NCI-H2171 (cell line): ENCODE measurements at regions not wholly inside any gene's neighbourhood (a gene's known extent, or its start where the extent isn't known, plus 50 kb on each side); places are given as distances from the start of the nearest gene placed in this dataset.
"Not testable (repeated sequence)": the region's sequence is repeated elsewhere in the genome, so short reads cannot be mapped to it uniquely, and the experiment has no call there.

Source experiments
- DNase-seq: peaks from one replicate; lab custom pipeline; 2025; lab: John Stamatoyannopoulos, UW

DNA sequence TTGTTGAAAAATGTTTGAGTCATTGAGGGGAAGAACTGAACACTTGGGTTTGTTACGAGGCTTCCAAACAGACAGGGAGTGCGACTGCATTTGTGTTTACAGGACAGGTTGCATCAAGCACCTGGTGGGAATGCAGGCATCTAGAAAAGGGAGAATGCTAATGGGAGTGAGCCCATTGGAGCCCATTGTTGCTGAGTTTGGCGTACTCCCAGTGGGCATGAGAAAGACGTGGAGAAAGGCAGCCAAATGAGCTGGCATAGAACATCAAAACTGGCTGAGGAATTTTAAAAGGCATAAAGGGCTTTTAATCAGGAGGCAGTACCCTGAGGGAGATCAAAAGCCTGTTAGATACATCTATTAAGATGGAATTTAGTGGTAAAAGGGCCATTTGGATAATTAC is 171.6 kb upstream of the NPSR1 start:
- no peak for DNase-seq

DNA sequence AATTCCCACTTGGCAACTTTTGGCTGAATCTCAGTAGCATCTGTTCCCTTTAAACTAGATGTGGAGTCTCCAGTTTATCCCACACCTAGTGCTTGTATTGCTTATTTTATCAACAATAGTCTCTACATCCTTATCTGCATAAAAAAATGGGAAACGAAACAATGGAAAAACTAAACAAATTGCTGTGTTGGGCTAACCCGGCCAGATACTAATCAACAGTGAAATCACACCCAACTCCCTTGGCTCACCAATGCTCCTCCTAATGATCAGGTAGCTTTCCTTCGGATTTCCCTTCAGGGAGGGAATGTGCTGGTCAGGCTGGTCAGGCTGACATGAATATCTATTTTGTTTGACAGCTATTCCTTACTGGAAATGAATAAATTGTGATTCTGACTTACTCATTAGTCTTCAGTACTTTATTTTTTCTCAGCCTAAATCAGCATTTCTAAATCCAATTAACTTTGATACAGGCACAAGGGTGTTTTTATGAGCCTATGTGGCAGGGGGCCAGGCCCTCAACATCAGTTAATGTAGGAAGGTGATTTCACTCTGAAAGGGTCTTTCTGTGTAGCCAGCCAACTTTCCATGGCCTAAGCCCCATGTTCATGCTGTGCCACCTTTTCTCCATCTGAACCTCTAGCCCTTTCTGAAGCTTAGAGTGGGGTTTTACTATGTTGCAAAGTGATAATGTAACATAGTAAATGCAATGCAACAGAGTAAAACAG is 170.5 kb upstream of the NPSR1 start:
- no peak for DNase-seq

- DNase-seq = no peak
These were observed 169.3 kb upstream of the NPSR1 start for GRCh38 chr7:34488766-34489165.

DNA sequence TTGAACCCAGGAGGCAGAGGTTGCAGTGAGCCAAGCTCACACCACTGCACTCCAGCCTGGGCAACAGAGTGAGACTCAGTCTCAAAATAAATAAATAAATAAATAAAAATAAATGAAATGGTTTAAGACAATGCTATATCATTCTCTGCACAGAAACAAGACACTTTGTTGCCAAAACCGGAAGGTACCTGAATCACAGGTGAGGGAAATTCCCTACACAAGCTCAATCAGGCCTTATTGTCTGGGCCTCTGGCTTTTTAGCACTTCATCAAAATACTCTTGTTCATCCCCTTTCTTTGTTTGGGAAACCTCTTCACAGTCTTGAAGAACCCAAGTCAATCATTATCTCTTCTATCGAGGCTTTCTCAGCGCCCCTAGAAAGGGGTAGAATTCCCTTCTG is 166.1 kb upstream of the NPSR1 start:
- no peak for DNase-seq

- no peak for DNase-seq
These were observed 164.3 kb upstream of the NPSR1 start for GRCh38 chr7:34493752-34494151.

DNA sequence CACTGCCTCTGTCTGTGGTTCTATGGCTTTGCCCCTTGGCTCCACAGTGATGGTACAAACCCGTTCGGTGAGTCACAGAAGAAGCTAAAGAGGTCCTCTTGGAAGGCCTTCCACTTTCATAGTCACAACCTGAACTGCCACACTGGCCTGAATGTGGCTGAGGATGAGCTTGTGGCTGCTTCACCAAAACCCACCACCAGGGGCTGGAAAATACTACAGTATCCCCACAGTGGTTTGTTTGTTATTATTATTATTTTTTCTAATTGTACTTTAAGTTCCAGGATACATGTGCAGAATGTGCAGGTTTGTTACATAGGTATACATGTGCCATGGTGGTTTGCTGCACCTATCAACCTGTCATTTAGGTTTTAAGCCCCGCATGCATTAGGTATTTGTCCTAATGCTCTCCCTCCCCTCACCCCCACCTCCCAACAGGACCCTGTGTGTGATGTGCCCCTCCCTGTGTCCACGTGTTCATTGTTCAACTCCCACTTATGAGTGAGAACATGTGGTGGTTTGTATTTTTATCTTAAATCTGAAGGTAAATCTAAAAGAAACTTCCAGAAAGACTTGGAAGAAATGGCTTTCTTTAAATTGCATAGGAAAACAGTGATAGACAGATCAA is 160.8 kb upstream of the NPSR1 start:
- no peak for DNase-seq

DNA sequence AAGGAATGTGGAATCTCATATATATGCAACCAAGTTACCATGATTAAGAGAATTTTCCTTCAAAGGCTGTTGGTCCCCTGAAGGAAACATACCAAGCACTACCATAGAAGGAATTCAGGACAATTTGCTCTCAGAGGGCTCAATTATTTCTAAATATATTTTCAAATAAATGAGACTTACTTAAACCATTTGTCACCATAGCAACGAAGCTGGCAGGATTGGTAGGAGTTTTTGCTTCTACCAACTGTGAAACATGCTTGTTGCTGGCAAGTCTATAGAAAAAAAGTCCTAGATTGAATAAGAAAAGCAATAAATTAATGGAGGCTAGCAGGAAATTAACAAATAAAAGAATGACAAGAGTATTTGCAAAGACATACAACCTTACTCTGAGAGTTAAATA is 156.9 kb upstream of the NPSR1 start:
- DNase-seq = no peak

DNA sequence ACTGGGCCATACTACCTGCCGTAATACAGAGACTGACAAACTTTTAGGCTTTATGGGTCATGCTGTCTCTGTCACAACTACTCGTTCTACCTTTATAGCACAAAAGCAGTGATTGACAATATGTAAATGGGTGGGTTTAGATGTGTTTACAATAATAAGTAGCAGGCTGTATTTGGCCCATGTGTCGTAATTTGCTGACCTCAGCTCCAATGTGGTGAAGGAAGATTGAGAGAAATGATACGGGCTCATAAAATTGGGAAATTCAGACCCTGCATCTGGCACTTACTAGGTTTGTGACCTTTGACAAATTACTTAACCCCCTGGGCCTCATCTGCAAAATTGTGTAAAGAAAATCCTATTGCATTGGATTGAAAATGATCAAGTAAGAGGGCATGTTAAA is 150.8 kb upstream of the NPSR1 start:
- DNase-seq = no peak

GRCh38 chr7:34523226-34523918 is 134.6 kb upstream of the NPSR1 start:
- no peak for DNase-seq

DNA sequence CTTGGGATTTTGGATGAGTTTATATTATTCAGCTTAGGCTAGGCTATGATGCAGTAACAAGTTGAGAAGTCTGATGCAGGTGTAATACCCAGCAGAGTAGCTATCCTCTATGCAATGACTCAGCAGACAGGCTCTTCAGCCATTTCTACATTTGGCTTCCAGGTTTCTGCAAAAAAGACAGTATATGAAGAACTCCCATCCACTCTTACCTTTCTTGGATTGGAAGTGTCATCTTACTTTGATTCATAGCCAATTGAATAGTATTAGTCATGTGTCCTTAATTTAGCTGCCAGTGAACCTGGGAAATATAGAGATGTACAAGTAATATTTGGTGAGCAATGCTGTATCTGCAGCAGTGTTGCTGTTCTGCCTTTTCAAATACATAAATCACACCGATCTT is 127.8 kb upstream of the NPSR1 start:
- no peak for DNase-seq

DNA sequence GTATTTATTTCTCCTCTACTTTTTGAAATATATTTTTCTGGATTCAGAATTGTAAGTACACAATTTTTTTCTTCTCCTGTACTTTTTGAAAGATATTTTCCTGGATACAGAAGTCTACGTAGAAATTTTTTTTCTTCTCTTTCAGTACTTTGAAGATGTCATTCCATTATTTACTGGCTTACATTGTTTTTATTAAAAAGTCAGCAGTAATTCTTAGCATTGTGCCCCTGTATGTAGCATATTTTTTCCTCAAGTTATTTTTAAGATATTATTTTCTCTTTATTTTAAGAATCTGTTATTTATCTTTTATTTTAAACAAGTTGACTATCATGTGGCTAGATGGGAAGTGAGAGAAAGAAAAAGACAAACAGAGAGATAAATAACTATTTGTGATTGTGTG is 119.0 kb upstream of the NPSR1 start:
- no peak for DNase-seq

DNA sequence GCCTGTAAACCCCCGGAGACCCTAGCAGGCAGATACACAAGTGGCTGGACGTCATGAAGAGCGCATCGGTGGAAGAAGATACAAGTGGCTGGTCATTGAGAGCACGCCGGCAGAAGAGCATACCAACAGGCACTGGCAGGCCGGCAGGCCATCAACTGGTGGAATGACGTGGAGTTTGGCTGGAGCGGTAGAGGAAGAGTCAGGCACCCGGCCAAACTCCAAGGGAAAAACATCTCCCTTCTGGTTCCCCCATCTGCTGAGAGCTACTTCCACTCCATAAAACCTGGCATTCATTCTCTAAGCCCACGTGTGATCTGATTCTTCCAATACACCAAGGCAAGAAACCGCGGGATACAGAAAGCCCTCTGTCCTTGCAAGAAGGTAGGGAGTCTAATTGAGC is 113.4 kb upstream of the NPSR1 start:
- no peak for DNase-seq

DNA sequence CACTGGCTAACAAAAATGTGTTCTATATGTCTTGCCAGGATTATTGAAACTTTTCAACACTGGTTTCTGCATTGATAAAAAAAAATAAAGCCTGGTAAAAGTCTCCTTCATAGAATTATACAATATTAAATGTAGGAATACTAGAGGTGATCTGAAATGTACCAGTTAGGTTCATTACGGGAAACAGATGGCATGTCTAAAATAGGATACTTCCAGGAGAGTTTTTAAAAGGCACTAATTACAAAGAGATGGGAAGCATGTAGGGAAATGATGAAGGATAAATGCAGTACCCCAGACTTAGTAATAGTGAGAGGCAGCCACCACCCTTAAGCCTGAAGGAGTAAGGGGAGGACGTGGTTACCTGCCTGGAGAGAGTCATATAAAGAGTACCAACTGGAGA is 107.0 kb upstream of the NPSR1 start:
- no peak for DNase-seq

- no peak for DNase-seq
These were observed 105.5 kb upstream of the NPSR1 start for GRCh38 chr7:34552502-34552901.

DNA sequence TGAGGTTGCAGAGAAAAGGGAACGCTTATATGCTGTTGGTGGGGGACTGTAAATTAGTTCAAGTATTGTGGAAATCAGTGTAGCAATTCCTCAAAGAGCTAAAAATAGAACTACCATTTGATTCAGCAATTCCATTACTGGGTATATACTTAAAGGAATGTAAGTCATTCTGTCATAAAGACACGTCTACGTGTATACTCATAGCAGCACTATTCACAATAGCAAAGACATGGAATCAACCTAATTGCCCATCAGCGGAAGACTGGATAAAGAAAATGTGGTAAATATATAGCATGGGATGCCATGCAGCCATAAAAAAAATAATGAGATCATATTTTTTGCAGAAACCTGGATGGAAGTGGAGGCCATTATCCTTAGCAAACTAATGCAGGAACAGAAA is 100.0 kb upstream of the NPSR1 start:
- DNase-seq = no peak

DNA sequence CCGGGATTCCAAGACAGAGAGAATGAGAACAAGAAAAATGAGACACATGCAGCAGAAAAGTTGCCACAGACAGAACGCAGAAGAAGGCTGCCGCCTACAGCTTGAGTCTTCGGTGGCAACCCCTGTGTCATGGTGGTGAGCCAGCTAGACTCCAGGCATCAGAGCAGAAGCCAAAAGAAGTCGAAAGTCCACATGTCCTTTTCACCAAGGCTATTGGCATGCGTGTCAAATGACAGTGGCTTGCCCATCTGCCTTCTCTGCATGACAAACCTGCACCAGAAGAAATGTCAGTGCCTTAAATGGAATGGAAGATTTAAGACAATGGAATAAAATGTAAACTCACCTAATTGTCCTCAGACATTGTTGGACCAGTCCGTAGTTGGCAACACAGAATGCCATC is 93.9 kb upstream of the NPSR1 start:
- DNase-seq = no peak

DNA sequence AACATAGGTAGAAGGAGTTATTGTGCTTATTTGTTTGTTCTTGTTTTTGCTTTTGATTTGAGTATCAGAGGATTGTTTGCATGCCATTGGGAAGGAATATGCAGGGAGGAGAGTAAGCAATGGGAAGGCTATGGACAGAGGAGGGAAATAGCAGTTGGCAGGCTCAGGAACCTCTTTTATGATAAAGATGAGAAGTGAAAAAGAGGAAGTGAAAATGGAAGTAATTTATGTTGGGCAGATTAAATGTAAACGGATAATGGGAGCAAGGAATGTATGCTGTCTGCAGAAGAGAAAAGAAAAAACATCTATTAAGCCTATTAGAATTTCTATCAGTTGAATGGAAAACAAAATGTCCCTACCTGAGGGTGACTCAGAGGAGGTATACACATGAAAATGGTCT is 90.1 kb upstream of the NPSR1 start:
- DNase-seq = no peak

GRCh38 chr7:34569975-34570699 is 87.9 kb upstream of the NPSR1 start:
- no peak for DNase-seq

DNA sequence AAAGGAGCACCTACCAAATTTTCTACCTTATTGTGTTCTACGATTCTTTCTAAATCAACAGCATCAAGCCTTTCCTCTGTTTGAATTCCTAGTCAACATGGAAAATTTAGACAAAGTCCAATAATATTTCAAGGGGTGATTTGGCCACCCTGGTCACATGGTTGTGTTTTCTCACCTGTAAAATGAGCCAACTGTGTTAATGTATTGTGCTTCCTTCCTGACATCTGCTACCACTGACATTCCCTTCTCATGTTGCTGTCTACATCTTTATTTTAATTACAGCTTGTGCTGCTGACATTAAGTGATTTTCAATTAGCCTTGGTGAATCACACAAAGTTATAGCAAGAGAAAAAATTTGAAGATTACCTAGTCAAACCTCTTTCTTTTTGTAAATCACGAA is 83.0 kb upstream of the NPSR1 start:
- DNase-seq = peak; percentile 9

DNA sequence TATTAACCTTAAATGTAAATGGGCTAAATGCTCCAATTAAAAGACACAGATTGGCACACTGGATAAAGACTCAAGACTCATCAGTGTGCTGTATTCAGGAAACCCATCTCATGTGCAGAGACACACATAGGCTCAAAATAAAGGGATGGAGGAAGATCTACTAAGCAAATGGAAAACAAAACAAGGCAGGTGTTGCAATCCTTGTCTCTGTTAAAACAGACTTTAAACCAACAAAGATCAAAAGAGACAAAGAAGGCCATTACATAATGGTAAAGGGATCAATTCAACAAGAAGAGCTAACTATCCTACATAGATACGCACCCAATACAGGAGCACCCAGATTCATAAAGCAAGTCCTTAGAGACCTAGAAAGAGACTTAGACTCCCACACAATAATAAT is 80.1 kb upstream of the NPSR1 start:
- not testable (repeated sequence) for DNase-seq

GRCh38 chr7:34581698-34582097 is 76.3 kb upstream of the NPSR1 start:
- DNase-seq = not testable (repeated sequence)

DNA sequence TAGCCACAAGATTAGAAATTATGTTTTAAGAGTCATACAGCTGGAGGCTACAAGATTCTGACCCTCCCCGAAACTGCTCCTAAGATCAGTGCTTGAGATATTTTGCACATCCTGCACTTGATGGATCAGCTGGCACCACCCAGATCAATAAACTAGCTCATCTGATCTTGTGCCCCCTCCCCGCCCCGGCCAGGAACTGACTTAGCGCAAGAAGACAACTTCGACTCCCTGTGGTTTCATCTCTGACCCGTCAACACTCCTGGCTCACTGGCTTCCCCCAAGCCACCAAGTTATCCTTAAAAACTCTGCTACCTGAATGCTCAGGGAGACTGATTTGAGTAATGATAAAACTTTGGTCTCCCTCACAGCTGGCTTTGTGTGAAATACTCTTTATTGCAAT is 73.5 kb upstream of the NPSR1 start:
- no peak for DNase-seq

- DNase-seq = no peak
These were observed 61.1 kb upstream of the NPSR1 start for GRCh38 chr7:34596887-34597286.
